ENCODE measurements at regions not wholly inside any gene's neighbourhood (a gene's known extent, or its start where the extent isn't known, plus 50 kb on each side); places are given as distances from the start of the nearest gene placed in this dataset.

GRCh38 chr5:67371924-67372323, 175.3 kb upstream of the CD180 start:
- DNase-seq (ENCODE audit: low read depth in 1 of 2, low spot score in 1 of 2) (no peak), ATAC-seq (no peak), FAIRE-seq (no peak)
- Histone ChIP-seq H3K4me1 (no peaks in the 10 kb centered on the region), H3K27ac (no peak overlapping the region), H3K9me3 (no peaks in the 10 kb centered on the region), H3K4me3 (no peak overlapping the region), H3K4me2 (no peak overlapping the region)
- ChIA-PET POLR2A (no interaction called here), CTCF (no interaction called here)
- TF ChIP-seq SMC3 (IDR thresholded peaks at IDR 0.05) (no peak), EHMT2 (IDR thresholded peaks at IDR 0.05; ENCODE audit: low read depth) (no peak), E2F6 (IDR thresholded peaks at IDR 0.05; ENCODE audit: borderline replicate concordance, low read depth) (no peak), ZNF302 (CRISPR knock-in tag; IDR thresholded peaks at IDR 0.05) (no peak), PBX3 (IDR thresholded peaks at IDR 0.05) (no peak), POLR2A (IDR thresholded peaks at IDR 0.05; ENCODE audit: low read length) (no peak), HDAC2 (IDR thresholded peaks at IDR 0.05) (no peak), MAFK (IDR thresholded peaks at IDR 0.05; ENCODE audit: partially characterized antibody) (no peak), RARB (CRISPR knock-in tag; IDR thresholded peaks at IDR 0.05) (no peak), JUN (IDR thresholded peaks at IDR 0.05) (no peak), HEYL (CRISPR knock-in tag; IDR thresholded peaks at IDR 0.05) (no peak), ESRRA (IDR thresholded peaks at IDR 0.05; ENCODE audit: borderline replicate concordance, low read length) (no peak), CTCF (IDR thresholded peaks at IDR 0.05) (no peak), CEBPB (IDR thresholded peaks at IDR 0.05) (no peak), RNF2 (IDR thresholded peaks at IDR 0.05; ENCODE audit: borderline replicate concordance, low read depth) (no peak), HOXB5 (CRISPR knock-in tag; IDR thresholded peaks at IDR 0.05) (no peak)
- WGBS (ENCODE audit: missing lambda C conversion rate) = 22% methylated on average over 1 of the region's 1 CpG

- FAIRE-seq (no peak), DNase-seq (ENCODE audit: low read depth in 1 of 2, low spot score in 1 of 2) (no peak), ATAC-seq (no peak)
- Histone ChIP-seq H3K4me1 (no peaks in the 10 kb centered on the region), H3K27ac (no peak overlapping the region), H3K4me2 (no peak overlapping the region), H3K9me3 (no peaks in the 10 kb centered on the region), H3K4me3 (no peak overlapping the region)
- POLR2A ChIA-PET = no interaction called here
- no peak for TF ChIP-seq MAFK (IDR thresholded peaks at IDR 0.05; ENCODE audit: partially characterized antibody)
- no peak for TF ChIP-seq FOXS1 (CRISPR knock-in tag; IDR thresholded peaks at IDR 0.05)
- TF ChIP-seq NPAS2 (CRISPR knock-in tag; IDR thresholded peaks at IDR 0.05; ENCODE audit: borderline replicate concordance) = no peak
- no peak for TF ChIP-seq SREBF2 (IDR thresholded peaks at IDR 0.05)
- no peak for TF ChIP-seq KDM5A (IDR thresholded peaks at IDR 0.05)
- TF ChIP-seq BCL3 (IDR thresholded peaks at IDR 0.05) = no peak
- no peak for TF ChIP-seq POLR2AphosphoS2 (conservative IDR thresholded peaks at IDR 0.05; ENCODE audit: low read length)
- TF ChIP-seq PBX3 (IDR thresholded peaks at IDR 0.05) = no peak
- no peak for TF ChIP-seq ESRRA (IDR thresholded peaks at IDR 0.05; ENCODE audit: borderline replicate concordance, low read length)
- TF ChIP-seq JUNB (IDR thresholded peaks at IDR 0.05) = no peak
- TF ChIP-seq PHF8 (IDR thresholded peaks at IDR 0.05; ENCODE audit: borderline replicate concordance, low read depth) = no peak
- CTCF ChIA-PET = no interaction called here
- WGBS (ENCODE audit: missing lambda C conversion rate) = 51% methylated on average over 5 of the region's 5 CpGs
Measured at GRCh38 chr5:67366691-67367395, 170.2 kb upstream of the CD180 start.
